AG04450 (cell line): ENCODE measurements at regions not wholly inside any gene's neighbourhood (a gene's known extent, or its start where the extent isn't known, plus 50 kb on each side); places are given as distances from the start of the nearest gene placed in this dataset.

Source experiments
- CTCF ChIA-PET: fragments of 300-600, 350-600 bp; formaldehyde crosslinking; extraction: SDS; loops from one replicate; lab custom pipeline; 2022; ENCODE audit warnings: antibody characterized with exemption, inconsistent platforms; lab: Charles Lee
- POLR2A ChIA-PET: fragments of 350-600 bp; formaldehyde crosslinking; extraction: SDS; loops from one replicate; lab custom pipeline; 2021; ENCODE audit warnings: antibody characterized with exemption, inconsistent platforms; lab: Yijun Ruan, JAX
- DNase-seq: peaks from one replicate; pipeline ENCODE4 v3.0.0-alpha.2; 2011; ENCODE audit warnings: low read depth, low spot score
- H3K27ac ChIP-seq: one replicate; pipeline ENCODE4 v1.5.1; 2012; ENCODE audit warnings: low read depth, low read length, control low read depth
- H3K27me3 ChIP-seq: one replicate; pipeline ENCODE4 v1.6.0; 2012; ENCODE audit warnings: low read length; ENCODE audit not compliant: control insufficient read depth, insufficient read depth
- H3K4me3 ChIP-seq: 2 replicates; pipeline ENCODE4 v1.5.1; 2011; ENCODE audit warnings: mild to moderate bottlenecking, low read depth, low read length, control low read depth
- H3K9me3 ChIP-seq: 2 replicates; pipeline ENCODE4 v1.5.1; 2012; ENCODE audit warnings: low read length; ENCODE audit not compliant: control insufficient read depth, insufficient read depth
- TF ChIP-seq, protein P1 (sequence below): IDR thresholded peaks from 2 replicates; pipeline ENCODE4 v1.5.1; 2011; ENCODE audit warnings: low read depth, low read length, control low read depth, inconsistent platforms

DNA sequence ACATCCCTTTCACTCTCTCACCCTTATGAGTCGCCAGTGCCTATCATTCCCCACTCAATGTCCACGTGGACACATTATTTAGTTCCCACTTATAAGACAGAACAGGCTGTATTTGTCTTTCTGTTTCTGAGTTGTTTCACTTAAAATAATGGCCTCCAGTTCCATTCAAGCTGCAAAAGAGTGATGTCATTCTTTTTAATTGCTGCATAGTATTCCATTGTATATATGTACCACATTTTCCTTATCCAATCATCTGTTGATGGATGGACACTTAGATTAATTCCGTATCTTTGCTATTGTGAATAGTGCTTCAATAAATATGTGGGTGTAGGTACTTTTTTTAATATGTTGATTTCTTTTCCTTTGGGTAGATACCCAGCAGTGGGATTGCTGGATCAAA is 79.1 kb downstream of the ZNF365 start:
- CTCF ChIA-PET, result no interaction called here
- TF ChIP-seq, protein P1, sequence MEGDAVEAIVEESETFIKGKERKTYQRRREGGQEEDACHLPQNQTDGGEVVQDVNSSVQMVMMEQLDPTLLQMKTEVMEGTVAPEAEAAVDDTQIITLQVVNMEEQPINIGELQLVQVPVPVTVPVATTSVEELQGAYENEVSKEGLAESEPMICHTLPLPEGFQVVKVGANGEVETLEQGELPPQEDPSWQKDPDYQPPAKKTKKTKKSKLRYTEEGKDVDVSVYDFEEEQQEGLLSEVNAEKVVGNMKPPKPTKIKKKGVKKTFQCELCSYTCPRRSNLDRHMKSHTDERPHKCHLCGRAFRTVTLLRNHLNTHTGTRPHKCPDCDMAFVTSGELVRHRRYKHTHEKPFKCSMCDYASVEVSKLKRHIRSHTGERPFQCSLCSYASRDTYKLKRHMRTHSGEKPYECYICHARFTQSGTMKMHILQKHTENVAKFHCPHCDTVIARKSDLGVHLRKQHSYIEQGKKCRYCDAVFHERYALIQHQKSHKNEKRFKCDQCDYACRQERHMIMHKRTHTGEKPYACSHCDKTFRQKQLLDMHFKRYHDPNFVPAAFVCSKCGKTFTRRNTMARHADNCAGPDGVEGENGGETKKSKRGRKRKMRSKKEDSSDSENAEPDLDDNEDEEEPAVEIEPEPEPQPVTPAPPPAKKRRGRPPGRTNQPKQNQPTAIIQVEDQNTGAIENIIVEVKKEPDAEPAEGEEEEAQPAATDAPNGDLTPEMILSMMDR, result no peak
- POLR2A ChIA-PET, result no interaction called here
- no peak for DNase-seq
- H3K27ac ChIP-seq, result no peak overlapping the region
- H3K27me3 ChIP-seq, result no peaks in the 10 kb centered on the region
- H3K4me3 ChIP-seq, result no peak overlapping the region
- H3K9me3 ChIP-seq, result no peaks in the 10 kb centered on the region

- Histone ChIP-seq H3K4me3 (no peak overlapping the region), H3K9me3 (no peaks in the 10 kb centered on the region), H3K27ac (no peak overlapping the region), H3K27me3 (no peaks in the 10 kb centered on the region)
- POLR2A ChIA-PET, result interaction anchor here (0.7 to 1.5 kb wide), 3 partner anchors 49 to 550 kb away, joined by 3 to 7 read pairs (median 5); no protein-coding TSS in a partner anchor
- CTCF ChIA-PET, result interaction anchor here (0.5 to 6.5 kb wide), 4 partner anchors 17 to 703 kb away, joined by 3 to 45 read pairs (median 3); no protein-coding TSS in a partner anchor
- TF ChIP-seq, protein P1, result no peak
- DNase-seq, result no peak
Measured at GRCh38 chr10:62454687-62455397, 80.7 kb downstream of the ZNF365 start.

- H3K4me3 ChIP-seq, result no peak overlapping the region
- POLR2A ChIA-PET, result no interaction called here
- no peaks in the 10 kb centered on the region for H3K27me3 ChIP-seq
- no peak overlapping the region for H3K27ac ChIP-seq
- TF ChIP-seq, protein P1, result no peak
- DNase-seq, result no peak
- H3K9me3 ChIP-seq, result no peaks in the 10 kb centered on the region
- CTCF ChIA-PET, result interaction anchor here (0.6 to 6.5 kb wide), 2 partner anchors 19 to 23 kb away, joined by 3 to 45 read pairs; no protein-coding TSS in a partner anchor
Measured at GRCh38 chr10:62456611-62457101, 82.5 kb downstream of the ZNF365 start.

DNA sequence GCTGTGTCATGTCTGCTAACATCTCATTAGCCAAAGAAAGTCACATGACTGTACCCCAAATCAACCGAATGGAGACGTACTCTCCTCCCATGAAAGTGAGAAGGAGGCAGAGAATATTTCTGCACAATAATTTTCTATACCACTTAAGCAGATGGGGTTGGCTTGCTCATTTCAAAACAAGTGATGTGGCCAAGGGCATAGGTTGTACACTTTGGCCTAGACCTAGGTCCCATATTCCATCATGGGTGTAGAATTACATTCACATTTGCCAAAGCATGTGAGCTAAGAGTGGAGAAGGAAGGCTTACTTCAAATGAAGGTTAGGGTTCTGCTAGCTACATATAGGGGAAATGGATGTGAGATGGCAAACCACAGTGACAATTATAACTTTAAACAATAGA is 83.0 kb downstream of the ZNF365 start:
- CTCF ChIA-PET, result interaction anchor here (0.6 to 6.5 kb wide), 2 partner anchors 19 to 24 kb away, joined by 3 to 45 read pairs; no protein-coding TSS in a partner anchor
- no peaks in the 10 kb centered on the region for H3K27me3 ChIP-seq
- H3K4me3 ChIP-seq, result no peak overlapping the region
- H3K27ac ChIP-seq, result no peak overlapping the region
- TF ChIP-seq, protein P1, result no peak
- no peak for DNase-seq
- H3K9me3 ChIP-seq, result no peaks in the 10 kb centered on the region
- POLR2A ChIA-PET, result no interaction called here

DNA sequence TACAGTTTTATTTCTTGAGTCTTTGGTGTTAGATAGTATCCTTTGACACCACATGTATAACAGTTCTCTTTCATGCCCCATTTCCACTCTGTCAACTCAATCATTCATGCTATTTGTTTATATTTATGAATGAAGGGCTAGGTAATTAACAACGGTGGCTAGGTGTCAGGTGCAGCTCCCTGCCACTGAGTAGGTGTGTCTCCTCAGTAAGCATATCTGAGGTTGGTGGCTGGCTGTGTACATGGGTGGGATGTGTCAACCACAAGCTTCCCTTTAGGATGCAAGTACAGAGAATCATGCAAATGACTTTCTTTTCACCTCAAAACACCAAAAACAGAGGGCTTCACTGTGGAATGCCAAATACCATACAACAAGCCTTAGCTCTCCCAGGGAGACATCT is 83.4 kb downstream of the ZNF365 start:
- no peak overlapping the region for H3K4me3 ChIP-seq
- no peak overlapping the region for H3K27ac ChIP-seq
- no peaks in the 10 kb centered on the region for H3K9me3 ChIP-seq
- DNase-seq, result no peak
- CTCF ChIA-PET, result interaction anchor here (0.6 to 6.5 kb wide), 2 partner anchors 20 to 24 kb away, joined by 3 to 45 read pairs; no protein-coding TSS in a partner anchor
- TF ChIP-seq, protein P1, result no peak
- H3K27me3 ChIP-seq, result no peaks in the 10 kb centered on the region
- POLR2A ChIA-PET, result no interaction called here
